ENCODE measurements at regions not wholly inside any gene's neighbourhood (a gene's known extent, or its start where the extent isn't known, plus 50 kb on each side); places are given as distances from the start of the nearest gene placed in this dataset.

- Histone ChIP-seq H3K4me3 (ENCODE audit: low read depth, low read length) (no peak overlapping the region), H3K4me1 (ENCODE audit: control insufficient read depth, insufficient read depth, low read length) (peaks cover 2% of the 10 kb centered on the region), H3K9ac (ENCODE audit: low read depth, low read length) (no peak overlapping the region), H3K36me3 (ENCODE audit: control insufficient read depth, insufficient read depth, low read length) (no peaks in the 10 kb centered on the region), H3K9me3 (ENCODE audit: control insufficient read depth, insufficient read depth, low read length) (no peaks in the 10 kb centered on the region), H3K27me3 (ENCODE audit: control insufficient read depth, insufficient read depth, low read length) (no peaks in the 10 kb centered on the region)
Measured at GRCh38 chr16:55249936-55250335, 74.1 kb upstream of the IRX6 start.

- H3K27me3 ChIP-seq (ENCODE audit: control insufficient read depth, insufficient read depth, low read length), result no peaks in the 10 kb centered on the region
- no peaks in the 10 kb centered on the region for H3K9me3 ChIP-seq (ENCODE audit: control insufficient read depth, insufficient read depth, low read length)
- peaks cover 2% of the 10 kb centered on the region for H3K4me1 ChIP-seq (ENCODE audit: control insufficient read depth, insufficient read depth, low read length)
- no peak overlapping the region for H3K9ac ChIP-seq (ENCODE audit: low read depth, low read length)
- H3K4me3 ChIP-seq (ENCODE audit: low read depth, low read length), result no peak overlapping the region
- no peaks in the 10 kb centered on the region for H3K36me3 ChIP-seq (ENCODE audit: control insufficient read depth, insufficient read depth, low read length)
Measured at GRCh38 chr16:55250701-55251100, 73.3 kb upstream of the IRX6 start.

GRCh38 chr16:55251151-55251550 lies 72.9 kb upstream of the IRX6 start:
- no peaks in the 10 kb centered on the region for H3K27me3 ChIP-seq (ENCODE audit: control insufficient read depth, insufficient read depth, low read length)
- no peak overlapping the region for H3K4me3 ChIP-seq (ENCODE audit: low read depth, low read length)
- H3K9me3 ChIP-seq (ENCODE audit: control insufficient read depth, insufficient read depth, low read length), result no peaks in the 10 kb centered on the region
- H3K9ac ChIP-seq (ENCODE audit: low read depth, low read length), result no peak overlapping the region
- no peaks in the 10 kb centered on the region for H3K36me3 ChIP-seq (ENCODE audit: control insufficient read depth, insufficient read depth, low read length)
- H3K4me1 ChIP-seq (ENCODE audit: control insufficient read depth, insufficient read depth, low read length), result peaks cover 2% of the 10 kb centered on the region

- H3K27me3 ChIP-seq (ENCODE audit: control insufficient read depth, insufficient read depth, low read length), result no peaks in the 10 kb centered on the region
- H3K36me3 ChIP-seq (ENCODE audit: control insufficient read depth, insufficient read depth, low read length), result no peaks in the 10 kb centered on the region
- H3K4me3 ChIP-seq (ENCODE audit: low read depth, low read length), result no peak overlapping the region
- H3K9ac ChIP-seq (ENCODE audit: low read depth, low read length), result no peak overlapping the region
- H3K9me3 ChIP-seq (ENCODE audit: control insufficient read depth, insufficient read depth, low read length), result no peaks in the 10 kb centered on the region
- peaks cover 2% of the 10 kb centered on the region for H3K4me1 ChIP-seq (ENCODE audit: control insufficient read depth, insufficient read depth, low read length)
Measured at GRCh38 chr16:55252577-55252976, 71.4 kb upstream of the IRX6 start.

GRCh38 chr16:55253987-55254386 lies 70.0 kb upstream of the IRX6 start:
- Histone ChIP-seq H3K9ac (ENCODE audit: low read depth, low read length) (no peak overlapping the region), H3K4me3 (ENCODE audit: low read depth, low read length) (no peak overlapping the region), H3K4me1 (ENCODE audit: control insufficient read depth, insufficient read depth, low read length) (peaks cover 2% of the 10 kb centered on the region), H3K27me3 (ENCODE audit: control insufficient read depth, insufficient read depth, low read length) (no peaks in the 10 kb centered on the region), H3K9me3 (ENCODE audit: control insufficient read depth, insufficient read depth, low read length) (no peaks in the 10 kb centered on the region), H3K36me3 (ENCODE audit: control insufficient read depth, insufficient read depth, low read length) (no peaks in the 10 kb centered on the region)

GRCh38 chr16:55255733-55256282 lies 68.2 kb upstream of the IRX6 start:
- H3K27me3 ChIP-seq (ENCODE audit: control insufficient read depth, insufficient read depth, low read length), result no peaks in the 10 kb centered on the region
- no peak overlapping the region for H3K4me3 ChIP-seq (ENCODE audit: low read depth, low read length)
- H3K9ac ChIP-seq (ENCODE audit: low read depth, low read length), result no peak overlapping the region
- H3K9me3 ChIP-seq (ENCODE audit: control insufficient read depth, insufficient read depth, low read length), result no peaks in the 10 kb centered on the region
- no peaks in the 10 kb centered on the region for H3K4me1 ChIP-seq (ENCODE audit: control insufficient read depth, insufficient read depth, low read length)
- H3K36me3 ChIP-seq (ENCODE audit: control insufficient read depth, insufficient read depth, low read length), result no peaks in the 10 kb centered on the region

GRCh38 chr16:55256412-55257016 lies 67.5 kb upstream of the IRX6 start:
- Histone ChIP-seq H3K36me3 (ENCODE audit: control insufficient read depth, insufficient read depth, low read length) (no peaks in the 10 kb centered on the region), H3K9me3 (ENCODE audit: control insufficient read depth, insufficient read depth, low read length) (no peaks in the 10 kb centered on the region), H3K4me1 (ENCODE audit: control insufficient read depth, insufficient read depth, low read length) (no peaks in the 10 kb centered on the region), H3K9ac (ENCODE audit: low read depth, low read length) (no peak overlapping the region), H3K27me3 (ENCODE audit: control insufficient read depth, insufficient read depth, low read length) (no peaks in the 10 kb centered on the region), H3K4me3 (ENCODE audit: low read depth, low read length) (no peak overlapping the region)

GRCh38 chr16:55257966-55258613 lies 65.9 kb upstream of the IRX6 start:
- Histone ChIP-seq H3K9ac (ENCODE audit: low read depth, low read length) (no peak overlapping the region), H3K27me3 (ENCODE audit: control insufficient read depth, insufficient read depth, low read length) (no peaks in the 10 kb centered on the region), H3K9me3 (ENCODE audit: control insufficient read depth, insufficient read depth, low read length) (no peaks in the 10 kb centered on the region), H3K4me3 (ENCODE audit: low read depth, low read length) (no peak overlapping the region), H3K4me1 (ENCODE audit: control insufficient read depth, insufficient read depth, low read length) (no peaks in the 10 kb centered on the region), H3K36me3 (ENCODE audit: control insufficient read depth, insufficient read depth, low read length) (no peaks in the 10 kb centered on the region)

GRCh38 chr16:55261301-55261700 lies 62.7 kb upstream of the IRX6 start:
- Histone ChIP-seq H3K4me3 (ENCODE audit: low read depth, low read length) (no peak overlapping the region), H3K9ac (ENCODE audit: low read depth, low read length) (no peak overlapping the region), H3K36me3 (ENCODE audit: control insufficient read depth, insufficient read depth, low read length) (no peaks in the 10 kb centered on the region), H3K9me3 (ENCODE audit: control insufficient read depth, insufficient read depth, low read length) (no peaks in the 10 kb centered on the region), H3K27me3 (ENCODE audit: control insufficient read depth, insufficient read depth, low read length) (no peaks in the 10 kb centered on the region), H3K4me1 (ENCODE audit: control insufficient read depth, insufficient read depth, low read length) (no peaks in the 10 kb centered on the region)

GRCh38 chr16:55263271-55264250 lies 60.4 kb upstream of the IRX6 start:
- Histone ChIP-seq H3K27me3 (ENCODE audit: control insufficient read depth, insufficient read depth, low read length) (no peaks in the 10 kb centered on the region), H3K9ac (ENCODE audit: low read depth, low read length) (no peak overlapping the region), H3K36me3 (ENCODE audit: control insufficient read depth, insufficient read depth, low read length) (no peaks in the 10 kb centered on the region), H3K4me3 (ENCODE audit: low read depth, low read length) (no peak overlapping the region), H3K4me1 (ENCODE audit: control insufficient read depth, insufficient read depth, low read length) (no peaks in the 10 kb centered on the region), H3K9me3 (ENCODE audit: control insufficient read depth, insufficient read depth, low read length) (no peaks in the 10 kb centered on the region)

- Histone ChIP-seq H3K4me1 (ENCODE audit: control insufficient read depth, insufficient read depth, low read length) (no peaks in the 10 kb centered on the region), H3K36me3 (ENCODE audit: control insufficient read depth, insufficient read depth, low read length) (no peaks in the 10 kb centered on the region), H3K9ac (ENCODE audit: low read depth, low read length) (no peak overlapping the region), H3K4me3 (ENCODE audit: low read depth, low read length) (no peak overlapping the region), H3K9me3 (ENCODE audit: control insufficient read depth, insufficient read depth, low read length) (no peaks in the 10 kb centered on the region), H3K27me3 (ENCODE audit: control insufficient read depth, insufficient read depth, low read length) (no peaks in the 10 kb centered on the region)
Measured at GRCh38 chr16:55264949-55265348, 59.1 kb upstream of the IRX6 start.

Measured in iPS-15b (cell line).